ENCODE measurements at regions not wholly inside any gene's neighbourhood (a gene's known extent, or its start where the extent isn't known, plus 50 kb on each side); places are given as distances from the start of the nearest gene placed in this dataset.

GRCh38 chr10:50946991-50947781 lies 61.8 kb upstream of the A1CF start:
- Histone ChIP-seq H3K27me3 (ENCODE audit: insufficient read depth, low read depth) (no peaks in the 10 kb centered on the region), H3K9me3 (ENCODE audit: insufficient read depth, low read depth) (no peaks in the 10 kb centered on the region), H3K4me3 (no peak overlapping the region), H4K20me1 (ENCODE audit: insufficient read depth) (no peaks in the 10 kb centered on the region), H3K9me2 (ENCODE audit: insufficient read depth) (no peaks in the 10 kb centered on the region), H3K36me3 (ENCODE audit: low read depth) (no peaks in the 10 kb centered on the region), H3K79me2 (ENCODE audit: low read depth) (no peaks in the 10 kb centered on the region), H3F3A (ENCODE audit: insufficient read depth, low read depth) (no peaks in the 10 kb centered on the region), H3K4me1 (replicated peaks; ENCODE audit: insufficient read depth) (no peaks in the 10 kb centered on the region), H2AFZ (no peak overlapping the region), H3K27ac (no peak overlapping the region), H3K4me2 (no peak overlapping the region)
- intact Hi-C loops (cut with micrococcal nuclease; ENCODE audit: unreplicated experiment) = no loop called here
- ChIA-PET POLR2A (ENCODE audit: unreplicated experiment) (no interaction called here), CTCF (no interaction called here)
- no peak for DNase-seq
- BruUV-seq (replicated peaks) = no TSS peak
- no peak for TF ChIP-seq EZH2 (IDR thresholded peaks at IDR 0.05; ENCODE audit: low read depth)

GRCh38 chr10:50951365-50951764 lies 65.9 kb upstream of the A1CF start:
- no peaks in the 10 kb centered on the region for H3F3A ChIP-seq (ENCODE audit: insufficient read depth, low read depth)
- no peak overlapping the region for H3K4me3 ChIP-seq
- H3K27me3 ChIP-seq (ENCODE audit: insufficient read depth, low read depth) = no peaks in the 10 kb centered on the region
- H4K20me1 ChIP-seq (ENCODE audit: insufficient read depth) = no peaks in the 10 kb centered on the region
- H2AFZ ChIP-seq = no peak overlapping the region
- BruUV-seq (replicated peaks) = no TSS peak
- H3K9me3 ChIP-seq (ENCODE audit: insufficient read depth, low read depth) = no peaks in the 10 kb centered on the region
- no peaks in the 10 kb centered on the region for H3K9me2 ChIP-seq (ENCODE audit: insufficient read depth)
- no peaks in the 10 kb centered on the region for H3K4me1 ChIP-seq (replicated peaks; ENCODE audit: insufficient read depth)
- no peaks in the 10 kb centered on the region for H3K79me2 ChIP-seq (ENCODE audit: low read depth)
- TF ChIP-seq EZH2 (IDR thresholded peaks at IDR 0.05; ENCODE audit: low read depth) (no peak), CTCF (conservative IDR thresholded peaks at IDR 0.05) (no peak)
- intact Hi-C loops (cut with micrococcal nuclease; ENCODE audit: unreplicated experiment) = no loop called here
- ChIA-PET CTCF (no interaction called here), POLR2A (ENCODE audit: unreplicated experiment) (no interaction called here)
- no peaks in the 10 kb centered on the region for H3K36me3 ChIP-seq (ENCODE audit: low read depth)
- no peak for DNase-seq
- H3K4me2 ChIP-seq = no peak overlapping the region
- no peak overlapping the region for H3K27ac ChIP-seq

- DNase-seq = no peak
- Histone ChIP-seq H3K36me3 (ENCODE audit: low read depth) (no peaks in the 10 kb centered on the region), H3K4me3 (no peak overlapping the region), H4K20me1 (ENCODE audit: insufficient read depth) (no peaks in the 10 kb centered on the region), H3K27me3 (ENCODE audit: insufficient read depth, low read depth) (no peaks in the 10 kb centered on the region), H3F3A (ENCODE audit: insufficient read depth, low read depth) (no peaks in the 10 kb centered on the region), H3K9me3 (ENCODE audit: insufficient read depth, low read depth) (no peaks in the 10 kb centered on the region), H3K27ac (no peak overlapping the region), H3K4me1 (replicated peaks; ENCODE audit: insufficient read depth) (no peaks in the 10 kb centered on the region), H2AFZ (no peak overlapping the region), H3K79me2 (ENCODE audit: low read depth) (no peaks in the 10 kb centered on the region), H3K4me2 (no peak overlapping the region), H3K9me2 (ENCODE audit: insufficient read depth) (no peaks in the 10 kb centered on the region)
- no TSS peak for BruUV-seq (replicated peaks)
- intact Hi-C loops (cut with micrococcal nuclease; ENCODE audit: unreplicated experiment) = no loop called here
- POLR2A ChIA-PET (ENCODE audit: unreplicated experiment) = no interaction called here
- CTCF ChIA-PET = no interaction called here
- TF ChIP-seq EZH2 (IDR thresholded peaks at IDR 0.05; ENCODE audit: low read depth) = no peak
- no peak for TF ChIP-seq CTCF (conservative IDR thresholded peaks at IDR 0.05)
Measured at GRCh38 chr10:50961297-50961696, 75.9 kb upstream of the A1CF start.

GRCh38 chr10:50963063-50963462 lies 77.6 kb upstream of the A1CF start:
- Histone ChIP-seq H3K27ac (no peak overlapping the region), H3K27me3 (ENCODE audit: insufficient read depth, low read depth) (no peaks in the 10 kb centered on the region), H3K4me3 (no peak overlapping the region), H3K36me3 (ENCODE audit: low read depth) (no peaks in the 10 kb centered on the region), H3K4me1 (replicated peaks; ENCODE audit: insufficient read depth) (no peaks in the 10 kb centered on the region), H3K79me2 (ENCODE audit: low read depth) (no peaks in the 10 kb centered on the region), H3K4me2 (no peak overlapping the region), H3K9me2 (ENCODE audit: insufficient read depth) (no peaks in the 10 kb centered on the region), H3K9me3 (ENCODE audit: insufficient read depth, low read depth) (no peaks in the 10 kb centered on the region), H4K20me1 (ENCODE audit: insufficient read depth) (no peaks in the 10 kb centered on the region), H2AFZ (no peak overlapping the region), H3F3A (ENCODE audit: insufficient read depth, low read depth) (no peaks in the 10 kb centered on the region)
- BruUV-seq (replicated peaks) = no TSS peak
- DNase-seq = no peak
- no peak for TF ChIP-seq EZH2 (IDR thresholded peaks at IDR 0.05; ENCODE audit: low read depth)
- no peak for TF ChIP-seq CTCF (conservative IDR thresholded peaks at IDR 0.05)
- CTCF ChIA-PET = no interaction called here
- intact Hi-C loops (cut with micrococcal nuclease; ENCODE audit: unreplicated experiment) = no loop called here
- POLR2A ChIA-PET (ENCODE audit: unreplicated experiment) = no interaction called here
